Osteoblast (primary cell): ENCODE measurements at regions not wholly inside any gene's neighbourhood (a gene's known extent, or its start where the extent isn't known, plus 50 kb on each side); places are given as distances from the start of the nearest gene placed in this dataset.

Experiments
- DNase-seq: peaks from one replicate; pipeline ENCODE4 v3.0.0; 2011; ENCODE audit warnings: low spot score, mixed read lengths; ENCODE audit not compliant: insufficient read length; ENCODE audit errors: missing footprints
- H2AFZ ChIP-seq: 2 replicates; pipeline ENCODE4 v1.6.0; 2011; ENCODE audit warnings: mild to moderate bottlenecking, low read length
- H3K27ac ChIP-seq: 2 replicates; pipeline ENCODE4 v1.5.1; 2011; ENCODE audit warnings: mild to moderate bottlenecking, low read depth, low read length, moderate library complexity
- H3K27me3 ChIP-seq: 2 replicates; pipeline ENCODE4 v1.6.0; 2012; ENCODE audit warnings: mild to moderate bottlenecking, control low read depth, inconsistent platforms, low read length, moderate library complexity; ENCODE audit not compliant: insufficient read depth
- H3K36me3 ChIP-seq: 2 replicates; pipeline ENCODE4 v1.5.1; 2011; ENCODE audit warnings: mild to moderate bottlenecking, low read length, control low read depth, moderate library complexity; ENCODE audit not compliant: insufficient read depth
- H3K4me1 ChIP-seq: 2 replicates; pipeline ENCODE4 v1.5.1; 2011; ENCODE audit warnings: mild to moderate bottlenecking, low read length, control low read depth, moderate library complexity; ENCODE audit not compliant: insufficient read depth
- H3K4me2 ChIP-seq: 2 replicates; pipeline ENCODE4 v1.6.0; 2011; ENCODE audit warnings: mild to moderate bottlenecking, low read length; ENCODE audit not compliant: insufficient read depth
- H3K4me3 ChIP-seq: fragments of 200-600 bp; sonication (generic); 3 replicates; pipeline ENCODE4 v1.5.1; 2012; ENCODE audit warnings: mild to moderate bottlenecking, low read length, inconsistent platforms; ENCODE audit not compliant: insufficient read depth
- H3K79me2 ChIP-seq: 2 replicates; pipeline ENCODE4 v1.6.0; 2012; ENCODE audit warnings: mild to moderate bottlenecking, low read length, control low read depth, inconsistent platforms; ENCODE audit not compliant: insufficient read depth
- H3K9me3 ChIP-seq: 2 replicates; pipeline ENCODE4 v1.5.1; 2011; ENCODE audit warnings: low read depth, low read length, control low read depth
- H4K20me1 ChIP-seq: 2 replicates; pipeline ENCODE4 v1.6.0; 2012; ENCODE audit warnings: mild to moderate bottlenecking, low read length, control low read depth; ENCODE audit not compliant: insufficient read depth
- TF ChIP-seq, protein P1 (sequence below): IDR thresholded peaks from 2 replicates; pipeline ENCODE4 v1.5.1; 2011; ENCODE audit warnings: mild to moderate bottlenecking, low read depth, low read length, moderate library complexity; ENCODE audit errors: extremely low read depth

DNA sequence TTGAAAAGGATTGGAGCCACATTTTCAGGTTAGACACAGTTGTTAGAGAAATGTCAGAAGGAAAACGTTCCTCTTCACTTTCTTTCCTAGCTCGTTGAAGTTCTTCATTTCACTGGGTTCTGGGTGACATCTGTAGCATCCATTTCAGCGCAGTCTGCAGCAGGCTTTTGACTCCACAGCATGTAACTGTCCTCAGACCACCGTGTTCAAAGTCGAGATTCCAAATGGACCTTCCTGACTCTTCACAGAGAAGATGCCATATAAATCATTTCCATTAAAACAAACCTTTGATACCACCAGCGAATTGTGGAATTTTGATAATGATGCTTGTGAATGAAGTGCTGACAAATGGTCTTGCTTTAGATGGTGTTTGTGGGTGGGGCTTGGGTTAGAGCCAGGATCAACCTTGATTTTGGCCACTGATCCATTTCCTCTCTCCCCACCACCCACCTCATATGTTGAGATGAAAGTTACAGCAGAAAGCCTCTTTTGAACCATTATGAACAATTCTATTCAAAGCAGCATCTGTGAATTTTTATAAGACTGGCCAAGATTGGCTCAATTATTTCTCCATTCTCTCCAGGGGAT, 185.3 kb upstream of the PREP start:
- Histone ChIP-seq H4K20me1 (no peaks in the 10 kb centered on the region), H2AFZ (no peak overlapping the region), H3K79me2 (no peaks in the 10 kb centered on the region), H3K36me3 (no peaks in the 10 kb centered on the region), H3K27me3 (no peaks in the 10 kb centered on the region), H3K27ac (no peak overlapping the region), H3K4me2 (no peak overlapping the region), H3K4me1 (peaks cover 6% of the 10 kb centered on the region), H3K9me3 (no peaks in the 10 kb centered on the region), H3K4me3 (no peak overlapping the region)
- DNase-seq: no peak
- TF ChIP-seq, protein P1, sequence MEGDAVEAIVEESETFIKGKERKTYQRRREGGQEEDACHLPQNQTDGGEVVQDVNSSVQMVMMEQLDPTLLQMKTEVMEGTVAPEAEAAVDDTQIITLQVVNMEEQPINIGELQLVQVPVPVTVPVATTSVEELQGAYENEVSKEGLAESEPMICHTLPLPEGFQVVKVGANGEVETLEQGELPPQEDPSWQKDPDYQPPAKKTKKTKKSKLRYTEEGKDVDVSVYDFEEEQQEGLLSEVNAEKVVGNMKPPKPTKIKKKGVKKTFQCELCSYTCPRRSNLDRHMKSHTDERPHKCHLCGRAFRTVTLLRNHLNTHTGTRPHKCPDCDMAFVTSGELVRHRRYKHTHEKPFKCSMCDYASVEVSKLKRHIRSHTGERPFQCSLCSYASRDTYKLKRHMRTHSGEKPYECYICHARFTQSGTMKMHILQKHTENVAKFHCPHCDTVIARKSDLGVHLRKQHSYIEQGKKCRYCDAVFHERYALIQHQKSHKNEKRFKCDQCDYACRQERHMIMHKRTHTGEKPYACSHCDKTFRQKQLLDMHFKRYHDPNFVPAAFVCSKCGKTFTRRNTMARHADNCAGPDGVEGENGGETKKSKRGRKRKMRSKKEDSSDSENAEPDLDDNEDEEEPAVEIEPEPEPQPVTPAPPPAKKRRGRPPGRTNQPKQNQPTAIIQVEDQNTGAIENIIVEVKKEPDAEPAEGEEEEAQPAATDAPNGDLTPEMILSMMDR: no peak

DNA sequence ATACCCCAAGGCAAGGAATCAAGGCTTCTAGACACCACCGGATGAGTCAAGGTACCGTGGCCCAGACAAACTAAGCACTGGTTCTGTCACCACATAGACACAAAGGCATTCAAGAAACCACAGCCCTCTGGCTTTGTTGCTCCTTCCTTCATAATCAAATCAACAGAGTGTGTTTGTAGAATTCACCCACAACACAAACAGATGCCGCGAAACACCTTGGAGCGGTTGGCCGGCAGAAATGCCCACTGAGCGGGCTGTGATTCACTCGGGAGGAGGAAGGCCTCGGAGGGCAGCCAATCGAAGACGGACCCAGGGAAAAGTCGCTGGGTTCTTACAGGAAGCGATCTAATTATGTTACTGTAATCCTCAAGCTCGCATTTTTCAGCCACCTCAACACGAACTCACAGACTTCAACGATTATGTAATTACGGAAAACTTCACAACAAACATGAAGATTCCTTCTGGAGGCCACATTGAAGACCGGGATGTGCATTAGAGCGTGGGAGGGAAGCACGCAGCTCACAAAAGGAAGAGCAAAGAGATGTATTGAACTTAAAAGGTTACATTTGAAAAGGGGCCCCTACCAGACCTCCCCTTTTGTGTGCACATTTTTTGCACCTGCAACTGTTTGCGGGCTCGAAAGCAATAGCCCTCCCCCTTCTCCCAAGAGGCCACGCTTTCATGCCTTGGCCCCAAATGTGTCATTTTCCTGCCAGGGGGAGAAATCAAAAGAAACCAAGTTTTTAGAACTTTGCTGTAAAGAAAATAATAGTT, 184.7 kb upstream of the PREP start:
- Histone ChIP-seq H4K20me1 (no peaks in the 10 kb centered on the region), H3K27ac (no peak overlapping the region), H3K4me1 (peaks cover 5% of the 10 kb centered on the region), H3K4me2 (no peak overlapping the region), H2AFZ (no peak overlapping the region), H3K27me3 (no peaks in the 10 kb centered on the region), H3K79me2 (no peaks in the 10 kb centered on the region), H3K4me3 (no peak overlapping the region), H3K9me3 (no peaks in the 10 kb centered on the region), H3K36me3 (no peaks in the 10 kb centered on the region)
- TF ChIP-seq, protein P1: no peak
- no peak for DNase-seq

DNA sequence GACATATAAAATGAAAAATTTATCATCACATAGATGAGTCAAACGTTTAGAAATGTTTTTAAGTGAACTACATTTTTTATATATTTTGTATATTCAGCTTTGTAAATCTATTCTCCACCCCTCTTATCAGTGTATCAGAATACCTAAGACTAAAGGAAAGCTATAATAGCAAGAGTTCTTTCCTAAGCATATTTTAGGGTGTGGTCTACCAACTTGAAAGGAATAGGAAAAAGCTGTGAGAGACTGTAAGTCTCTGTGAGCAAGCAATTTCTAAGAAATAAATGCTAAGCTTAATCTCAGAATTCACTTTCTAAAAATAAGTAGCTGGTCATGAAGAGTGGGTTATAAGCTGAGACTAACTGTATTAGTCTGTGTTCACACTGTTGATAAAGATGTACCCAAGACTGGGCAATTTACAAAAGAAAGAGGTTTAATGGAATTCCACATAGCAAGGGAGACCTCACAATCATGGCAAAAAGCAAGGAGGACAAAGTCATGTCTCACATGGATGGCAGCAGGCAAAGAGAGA, 175.4 kb upstream of the PREP start:
- Histone ChIP-seq H3K9me3 (no peaks in the 10 kb centered on the region), H4K20me1 (no peaks in the 10 kb centered on the region), H3K36me3 (no peaks in the 10 kb centered on the region), H3K27ac (no peak overlapping the region), H2AFZ (no peak overlapping the region), H3K79me2 (no peaks in the 10 kb centered on the region), H3K4me3 (no peak overlapping the region), H3K4me2 (no peak overlapping the region), H3K4me1 (peaks cover 7% of the 10 kb centered on the region), H3K27me3 (no peaks in the 10 kb centered on the region)
- TF ChIP-seq, protein P1: no peak
- DNase-seq: no peak

DNA sequence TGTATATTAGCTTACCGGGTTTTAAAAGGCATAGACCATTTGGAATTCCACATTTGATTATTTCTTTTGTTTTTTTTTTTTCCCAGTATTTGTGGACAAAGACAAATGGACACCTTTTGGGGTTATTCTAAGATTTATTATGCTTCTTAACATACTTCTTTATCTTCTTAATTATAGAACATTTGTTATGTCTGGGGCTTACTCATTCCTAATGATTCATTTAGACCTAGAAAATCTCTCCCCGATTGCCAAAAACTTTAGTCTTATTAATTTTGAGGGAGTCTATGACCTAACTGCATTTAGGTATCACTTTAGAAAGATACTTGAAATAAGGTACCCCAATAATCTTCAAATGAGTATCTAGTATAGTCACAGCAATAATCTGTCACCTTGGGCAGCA, 170.7 kb upstream of the PREP start:
- TF ChIP-seq, protein P1: no peak
- Histone ChIP-seq H3K9me3 (no peaks in the 10 kb centered on the region), H3K36me3 (no peaks in the 10 kb centered on the region), H4K20me1 (no peaks in the 10 kb centered on the region), H3K27ac (no peak overlapping the region), H3K4me3 (no peak overlapping the region), H3K27me3 (no peaks in the 10 kb centered on the region), H2AFZ (no peak overlapping the region), H3K4me2 (no peak overlapping the region), H3K79me2 (no peaks in the 10 kb centered on the region), H3K4me1 (peaks cover 12% of the 10 kb centered on the region)
- DNase-seq: no peak
